IMR-90 (cell line): ENCODE measurements at regions not wholly inside any gene's neighbourhood (a gene's known extent, or its start where the extent isn't known, plus 50 kb on each side); places are given as distances from the start of the nearest gene placed in this dataset.

Source experiments
- ATAC-seq: fragments of 200-7000 bp; cut with Tn5 transposase; 2 replicates; pipeline ENCODE4 v1.9.1; 2020; ENCODE audit warnings: low read depth, mild to moderate bottlenecking, moderate library complexity
- BruUV-seq: library from RNA; stranded (reverse); fragments of 400-500 nt; replicated peaks from 2 replicates; lab custom pipeline; 2021; lab: Mats Ljungman, UMichigan
- CTCF ChIA-PET: fragments of 300-600 bp; formaldehyde crosslinking; extraction: SDS; loops from one replicate; lab custom pipeline; 2021; ENCODE audit warnings: antibody characterized with exemption; lab: Yijun Ruan, JAX
- POLR2A ChIA-PET: fragments of 300-600 bp; sonication (Branson Sonifier 250); formaldehyde crosslinking; loops from one replicate; lab custom pipeline; 2022; ENCODE audit warnings: antibody characterized with exemption; ENCODE audit not compliant: unreplicated experiment; lab: Charles Lee
- DNase-seq: peaks from one replicate; pipeline ENCODE4 v3.0.0; 2013
- H2AFZ ChIP-seq: replicated peaks from 2 replicates; pipeline ENCODE3; 2013; ENCODE audit warnings: low read length, mild to moderate bottlenecking; ENCODE audit not compliant: poor library complexity
- H2AK5ac ChIP-seq: 2 replicates; pipeline ENCODE4 v1.6.1; 2013; ENCODE audit warnings: low read depth, low read length, inconsistent platforms
- H2AK9ac ChIP-seq: replicated peaks from 2 replicates; pipeline ENCODE3; 2013; ENCODE audit warnings: mild to moderate bottlenecking, low read depth, low read length, moderate library complexity; ENCODE audit not compliant: poor library complexity
- H2BK120ac ChIP-seq: 2 replicates; pipeline ENCODE4 v1.6.1; 2013; ENCODE audit warnings: low read depth, low read length, inconsistent platforms
- H2BK15ac ChIP-seq: 3 replicates; pipeline ENCODE4 v1.6.1; 2013; ENCODE audit warnings: low read depth, low read length, inconsistent platforms
- H2BK20ac ChIP-seq: 2 replicates; pipeline ENCODE4 v1.6.1; 2013; ENCODE audit warnings: low read depth, mild to moderate bottlenecking, inconsistent platforms, low read length, moderate library complexity
- H2BK5ac ChIP-seq: 2 replicates; pipeline ENCODE4 v1.6.1; 2013; ENCODE audit warnings: mild to moderate bottlenecking, low read depth, low read length, inconsistent platforms; ENCODE audit not compliant: poor library complexity, severe bottlenecking
- H3K14ac ChIP-seq: replicated peaks from 2 replicates; pipeline ENCODE4 v1.6.1; 2013; ENCODE audit warnings: low read depth, low read length, inconsistent platforms
- H3K18ac ChIP-seq: 2 replicates; pipeline ENCODE4 v1.6.1; 2013; ENCODE audit warnings: low read depth, low read length, control low read depth
- H3K23ac ChIP-seq: 2 replicates; pipeline ENCODE4 v1.6.1; 2013; ENCODE audit warnings: low read depth, low read length, inconsistent platforms
- H3K27ac ChIP-seq: 2 replicates; pipeline ENCODE4 v1.5.1; 2013; ENCODE audit warnings: mild to moderate bottlenecking, control low read depth, low read length; ENCODE audit not compliant: insufficient read depth
- H3K27me3 ChIP-seq: 2 replicates; pipeline ENCODE4 v1.6.1; 2013; ENCODE audit warnings: low read length; ENCODE audit not compliant: control insufficient read depth, insufficient read depth
- H3K36me3 ChIP-seq: 2 replicates; pipeline ENCODE4 v1.6.1; 2013; ENCODE audit warnings: low read length, mixed read lengths; ENCODE audit not compliant: control insufficient read depth, insufficient read depth
- H3K4ac ChIP-seq: 2 replicates; pipeline ENCODE4 v1.6.1; 2013; ENCODE audit warnings: low read depth, low read length, inconsistent platforms
- H3K4me1 ChIP-seq: 2 replicates; pipeline ENCODE4 v1.6.1; 2013; ENCODE audit warnings: low read length, mixed read lengths; ENCODE audit not compliant: control insufficient read depth, insufficient read depth
- H3K4me2 ChIP-seq: 2 replicates; pipeline ENCODE4 v1.6.1; 2013; ENCODE audit warnings: low read depth, mild to moderate bottlenecking, control low read depth, low read length, moderate library complexity
- H3K4me3 ChIP-seq: 2 replicates; pipeline ENCODE4 v1.5.1; 2013; ENCODE audit warnings: low read depth, mild to moderate bottlenecking, control low read depth, low read length, moderate library complexity; ENCODE audit not compliant: insufficient read depth
- H3K56ac ChIP-seq: 2 replicates; pipeline ENCODE4 v1.6.1; 2013; ENCODE audit warnings: low read length, inconsistent platforms; ENCODE audit not compliant: insufficient read depth; ENCODE audit errors: extremely low read depth
- H3K79me1 ChIP-seq, 2 experiments: 2 replicates each; pipeline ENCODE4 v1.6.1; 2013; ENCODE audit warnings: low read length in 2 of 2, inconsistent platforms in 1 of 2, low read depth in 1 of 2
- H3K9ac ChIP-seq: 2 replicates; pipeline ENCODE4 v1.6.1; 2013; ENCODE audit warnings: low read depth, low read length, control low read depth
- H3K9me1 ChIP-seq: 2 replicates; pipeline ENCODE4 v1.6.1; 2013; ENCODE audit warnings: low read length, inconsistent platforms; ENCODE audit not compliant: insufficient read depth
- H3K9me3 ChIP-seq: 2 replicates; pipeline ENCODE4 v1.6.1; 2013; ENCODE audit warnings: low read length; ENCODE audit not compliant: control insufficient read depth, insufficient read depth
- H4K20me1 ChIP-seq: 2 replicates; pipeline ENCODE4 v1.6.1; 2013; ENCODE audit warnings: low read length, inconsistent platforms; ENCODE audit not compliant: insufficient read depth
- H4K5ac ChIP-seq: 2 replicates; pipeline ENCODE4 v1.6.1; 2013; ENCODE audit warnings: mild to moderate bottlenecking, low read depth, low read length, control low read depth
- H4K8ac ChIP-seq, 2 experiments: 2 replicates each; pipeline ENCODE4 v1.6.1; 2013; ENCODE audit warnings: low read depth in 2 of 2, low read length in 2 of 2, control low read depth in 1 of 2, inconsistent platforms in 1 of 2
- H4K91ac ChIP-seq: 2 replicates; pipeline ENCODE4 v1.6.1; 2013; ENCODE audit warnings: low read depth, low read length, inconsistent platforms; ENCODE audit not compliant: insufficient read depth
- BHLHE40 ChIP-seq: fragments of 150-350 bp; IDR thresholded peaks from 2 replicates; pipeline ENCODE4 v1.6.1; 2016; ENCODE audit warnings: mild to moderate bottlenecking, low read depth, low read length
- CEBPB ChIP-seq: IDR thresholded peaks from 2 replicates; pipeline ENCODE4 v1.6.1; 2012; ENCODE audit warnings: low read depth, low read length, improper control_type of control experiment
- CHD1 ChIP-seq: IDR thresholded peaks from 2 replicates; pipeline ENCODE4 v1.6.1; 2012; ENCODE audit warnings: low read depth, low read length, improper control_type of control experiment
- FOS ChIP-seq: fragments of 150-350 bp; IDR thresholded peaks from 2 replicates; pipeline ENCODE4 v1.6.1; 2016; ENCODE audit warnings: low read depth, low read length
- MAFK ChIP-seq: IDR thresholded peaks from 2 replicates; pipeline ENCODE4 v1.6.1; 2012; ENCODE audit warnings: low read depth, low read length, improper control_type of control experiment
- MAZ ChIP-seq: IDR thresholded peaks from 2 replicates; pipeline ENCODE4 v1.6.1; 2012; ENCODE audit warnings: low read depth, mild to moderate bottlenecking, low read length, improper control_type of control experiment, moderate library complexity, borderline replicate concordance
- MXI1 ChIP-seq: IDR thresholded peaks from 2 replicates; pipeline ENCODE4 v1.6.1; 2012; ENCODE audit warnings: low read depth, mild to moderate bottlenecking, low read length, moderate library complexity, borderline replicate concordance
- NFE2L2 ChIP-seq: fragments of 150-350 bp; IDR thresholded peaks from 2 replicates; pipeline ENCODE4 v1.6.1; 2016; ENCODE audit warnings: low read depth, mild to moderate bottlenecking, low read length
- POLR2A ChIP-seq: IDR thresholded peaks from 2 replicates; pipeline ENCODE4 v1.6.1; 2012; ENCODE audit warnings: mild to moderate bottlenecking, low read depth, low read length
- RAD21 ChIP-seq: IDR thresholded peaks from 2 replicates; pipeline ENCODE4 v1.6.1; 2012; ENCODE audit warnings: low read length, improper control_type of control experiment
- RCOR1 ChIP-seq: IDR thresholded peaks from 2 replicates; pipeline ENCODE4 v1.6.1; 2012; ENCODE audit warnings: mild to moderate bottlenecking, low read length, improper control_type of control experiment; ENCODE audit not compliant: insufficient replicate concordance
- RFX5 ChIP-seq: IDR thresholded peaks from 2 replicates; pipeline ENCODE4 v1.8.0; 2012; ENCODE audit warnings: low read depth, mild to moderate bottlenecking, low read length, moderate library complexity
- SMC3 ChIP-seq: fragments of 150-350 bp; IDR thresholded peaks from 2 replicates; pipeline ENCODE4 v1.6.1; 2016; ENCODE audit warnings: low read depth, mild to moderate bottlenecking, antibody characterized with exemption, low read length, moderate library complexity
- WGBS, 2 experiments: methylation state at CpG; one replicate each; pipeline versions ENCODE4 v1.1.5 to v1.1.7; 2013; ENCODE audit warnings: missing lambda C conversion rate in 2 of 2; ENCODE audit not compliant: insufficient read length in 1 of 2; ENCODE audit errors: extremely low coverage in 2 of 2; 5-methylcytosine and 5-hydroxymethylcytosine counted together
- dilution Hi-C: fragments of 300-500 bp; cut with HindIII; formaldehyde crosslinking; loops from one replicate; pipeline ENCODE4 v1.14.3; 2018; ENCODE audit warnings: low sequenced_read_pairs; ENCODE audit not compliant: unreplicated experiment
- in situ Hi-C: fragments of 300-500 bp; cut with MboI; formaldehyde crosslinking; loops from 3 replicates; pipeline ENCODE4 v1.14.3; 2019; ENCODE audit warnings: low sequenced_read_pairs, inconsistent platforms, mixed read lengths
- intact Hi-C: fragments of 100-400 bp; cut with micrococcal nuclease; formaldehyde crosslinking; loops from 2 replicates; pipeline ENCODE4 v1.10.0; 2022
- TF ChIP-seq, protein P1 (sequence below): fragments of 150-350 bp; IDR thresholded peaks from 2 replicates; pipeline ENCODE4 v1.6.1; 2016; ENCODE audit warnings: low read depth, mild to moderate bottlenecking, low read length, moderate library complexity, borderline replicate concordance
- TF ChIP-seq, protein P2 (sequence below): conservative IDR thresholded peaks from 2 replicates; pipeline ENCODE4 v1.5.1; 2012; ENCODE audit warnings: mild to moderate bottlenecking, low read depth, low read length, improper control_type of control experiment
- TF ChIP-seq, protein P3 (sequence below): fragments of 150-350 bp; IDR thresholded peaks from 2 replicates; pipeline ENCODE4 v1.6.1; 2017; ENCODE audit warnings: mild to moderate bottlenecking, antibody characterized with exemption, low read length, low read depth

DNA sequence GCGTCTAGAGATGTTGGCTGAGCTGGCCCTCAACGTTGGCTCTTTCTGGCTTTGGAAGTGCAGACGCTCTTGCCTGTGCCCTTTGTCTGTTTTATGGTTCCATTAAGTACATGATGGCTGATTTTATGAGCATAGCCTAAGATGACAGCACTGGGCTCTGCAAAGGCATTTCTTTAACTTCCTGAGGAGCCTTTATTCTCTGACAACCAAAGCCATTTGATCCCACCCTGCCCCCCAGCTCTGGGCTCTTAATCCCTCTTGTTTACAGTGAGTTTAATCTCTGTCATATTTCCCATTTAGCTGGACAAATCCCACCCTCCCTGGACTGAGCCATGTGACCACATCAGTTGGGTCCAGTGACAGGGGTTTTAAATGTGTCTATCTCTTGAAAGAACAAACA, 195.9 kb downstream of the ACKR3 start:
- no peak overlapping the region for H2BK20ac ChIP-seq
- H3K27ac ChIP-seq, result no peak overlapping the region
- ChIA-PET POLR2A (no interaction called here), CTCF (no interaction called here)
- H3K14ac ChIP-seq, result no peak overlapping the region
- no peak overlapping the region for H4K8ac ChIP-seq
- H2AK5ac ChIP-seq, result no peak overlapping the region
- H2BK5ac ChIP-seq, result no peak overlapping the region
- no peaks in the 10 kb centered on the region for H3K36me3 ChIP-seq
- H3K27me3 ChIP-seq, result peaks cover 3% of the 10 kb centered on the region
- no peak overlapping the region for H3K23ac ChIP-seq
- H4K5ac ChIP-seq, result no peak overlapping the region
- no peaks in the 10 kb centered on the region for H3K4me1 ChIP-seq
- H2AFZ ChIP-seq, result no peak overlapping the region
- no peak overlapping the region for H3K4ac ChIP-seq
- no peak overlapping the region for H3K4me2 ChIP-seq
- no peak overlapping the region for H3K9ac ChIP-seq
- H3K18ac ChIP-seq, result no peak overlapping the region
- no TSS peak for BruUV-seq
- dilution Hi-C loops (no loop called here), in situ Hi-C loops (no loop called here), intact Hi-C loops (no loop called here)
- TF ChIP-seq, protein P1, sequence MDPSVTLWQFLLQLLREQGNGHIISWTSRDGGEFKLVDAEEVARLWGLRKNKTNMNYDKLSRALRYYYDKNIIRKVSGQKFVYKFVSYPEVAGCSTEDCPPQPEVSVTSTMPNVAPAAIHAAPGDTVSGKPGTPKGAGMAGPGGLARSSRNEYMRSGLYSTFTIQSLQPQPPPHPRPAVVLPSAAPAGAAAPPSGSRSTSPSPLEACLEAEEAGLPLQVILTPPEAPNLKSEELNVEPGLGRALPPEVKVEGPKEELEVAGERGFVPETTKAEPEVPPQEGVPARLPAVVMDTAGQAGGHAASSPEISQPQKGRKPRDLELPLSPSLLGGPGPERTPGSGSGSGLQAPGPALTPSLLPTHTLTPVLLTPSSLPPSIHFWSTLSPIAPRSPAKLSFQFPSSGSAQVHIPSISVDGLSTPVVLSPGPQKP, result no peak
- no peak for TF ChIP-seq FOS
- no peak for TF ChIP-seq MAZ
- TF ChIP-seq RAD21, result no peak
- TF ChIP-seq BHLHE40, result no peak
- TF ChIP-seq, protein P2, sequence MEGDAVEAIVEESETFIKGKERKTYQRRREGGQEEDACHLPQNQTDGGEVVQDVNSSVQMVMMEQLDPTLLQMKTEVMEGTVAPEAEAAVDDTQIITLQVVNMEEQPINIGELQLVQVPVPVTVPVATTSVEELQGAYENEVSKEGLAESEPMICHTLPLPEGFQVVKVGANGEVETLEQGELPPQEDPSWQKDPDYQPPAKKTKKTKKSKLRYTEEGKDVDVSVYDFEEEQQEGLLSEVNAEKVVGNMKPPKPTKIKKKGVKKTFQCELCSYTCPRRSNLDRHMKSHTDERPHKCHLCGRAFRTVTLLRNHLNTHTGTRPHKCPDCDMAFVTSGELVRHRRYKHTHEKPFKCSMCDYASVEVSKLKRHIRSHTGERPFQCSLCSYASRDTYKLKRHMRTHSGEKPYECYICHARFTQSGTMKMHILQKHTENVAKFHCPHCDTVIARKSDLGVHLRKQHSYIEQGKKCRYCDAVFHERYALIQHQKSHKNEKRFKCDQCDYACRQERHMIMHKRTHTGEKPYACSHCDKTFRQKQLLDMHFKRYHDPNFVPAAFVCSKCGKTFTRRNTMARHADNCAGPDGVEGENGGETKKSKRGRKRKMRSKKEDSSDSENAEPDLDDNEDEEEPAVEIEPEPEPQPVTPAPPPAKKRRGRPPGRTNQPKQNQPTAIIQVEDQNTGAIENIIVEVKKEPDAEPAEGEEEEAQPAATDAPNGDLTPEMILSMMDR, result no peak
- no peak for TF ChIP-seq RCOR1
- TF ChIP-seq MXI1, result no peak
- TF ChIP-seq MAFK, result no peak
- TF ChIP-seq NFE2L2, result no peak
- no peak for TF ChIP-seq RFX5
- TF ChIP-seq, protein P3, sequence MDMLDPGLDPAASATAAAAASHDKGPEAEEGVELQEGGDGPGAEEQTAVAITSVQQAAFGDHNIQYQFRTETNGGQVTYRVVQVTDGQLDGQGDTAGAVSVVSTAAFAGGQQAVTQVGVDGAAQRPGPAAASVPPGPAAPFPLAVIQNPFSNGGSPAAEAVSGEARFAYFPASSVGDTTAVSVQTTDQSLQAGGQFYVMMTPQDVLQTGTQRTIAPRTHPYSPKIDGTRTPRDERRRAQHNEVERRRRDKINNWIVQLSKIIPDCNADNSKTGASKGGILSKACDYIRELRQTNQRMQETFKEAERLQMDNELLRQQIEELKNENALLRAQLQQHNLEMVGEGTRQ, result no peak
- no peak for TF ChIP-seq CEBPB
- no peak for TF ChIP-seq CHD1
- no peak for TF ChIP-seq SMC3
- no peak for TF ChIP-seq POLR2A
- no peaks in the 10 kb centered on the region for H3K79me1 ChIP-seq
- no peak overlapping the region for H2AK9ac ChIP-seq
- no peaks in the 10 kb centered on the region for H3K9me3 ChIP-seq
- no peak overlapping the region for H2BK120ac ChIP-seq
- H4K20me1 ChIP-seq, result no peaks in the 10 kb centered on the region
- H2BK15ac ChIP-seq, result no peak overlapping the region
- DNase-seq, result no peak
- H3K9me1 ChIP-seq, result no peaks in the 10 kb centered on the region
- H4K91ac ChIP-seq, result no peak overlapping the region
- no peak overlapping the region for H3K56ac ChIP-seq
- ATAC-seq, result no peak
- H3K4me3 ChIP-seq, result no peak overlapping the region
- 15% methylated on average over 3 of the region's 3 CpGs; no CpG with 5 or more reads in 1 of the 2 experiments for WGBS, 2 experiments
